Astrocyte (in vitro differentiated cells and primary cell): ENCODE measurements at regions not wholly inside any gene's neighbourhood (a gene's known extent, or its start where the extent isn't known, plus 50 kb on each side); places are given as distances from the start of the nearest gene placed in this dataset.

Experiments used
- DNase-seq: peaks from one replicate; pipeline ENCODE4 v3.0.0-alpha.2; 2010; ENCODE audit warnings: low read depth
- FAIRE-seq: peaks from 2 replicates; lab custom pipeline; 2011; peaks lifted over from hg19 to GRCh38; lab: Jason Lieb, UNC
- H2AFZ ChIP-seq: 2 replicates; pipeline ENCODE4 v1.6.0; 2012; ENCODE audit warnings: low read depth, low read length, inconsistent platforms
- H3K27ac ChIP-seq: 2 replicates; pipeline ENCODE4 v1.5.1; 2011; ENCODE audit warnings: low read depth, low read length, inconsistent platforms
- H3K27me3 ChIP-seq: 2 replicates; pipeline ENCODE4 v1.6.0; 2011; ENCODE audit warnings: low read length, inconsistent platforms; ENCODE audit not compliant: insufficient read depth
- H3K36me3 ChIP-seq: 2 replicates; pipeline ENCODE4 v1.5.1; 2011; ENCODE audit warnings: low read length, inconsistent platforms; ENCODE audit not compliant: insufficient read depth
- H3K4me1 ChIP-seq: 2 replicates; pipeline ENCODE4 v1.5.1; 2011; ENCODE audit warnings: low read length, inconsistent platforms; ENCODE audit not compliant: insufficient read depth
- H3K4me2 ChIP-seq: 2 replicates; pipeline ENCODE4 v1.6.0; 2012; ENCODE audit warnings: low read length, inconsistent platforms
- H3K4me3 ChIP-seq: 2 replicates; pipeline ENCODE4 v1.5.1; 2011; ENCODE audit warnings: low read depth, mild to moderate bottlenecking, low read length, inconsistent platforms; ENCODE audit not compliant: insufficient read depth
- H3K79me2 ChIP-seq: 2 replicates; pipeline ENCODE4 v1.6.0; 2012; ENCODE audit warnings: mild to moderate bottlenecking, low read length, inconsistent platforms; ENCODE audit not compliant: insufficient read depth
- H3K9ac ChIP-seq: 2 replicates; pipeline ENCODE4 v1.6.0; 2012; ENCODE audit warnings: mild to moderate bottlenecking, low read length, inconsistent platforms
- H3K9me3 ChIP-seq: 2 replicates; pipeline ENCODE4 v1.5.1; 2012; ENCODE audit warnings: low read depth, mild to moderate bottlenecking, low read length, inconsistent platforms; ENCODE audit not compliant: insufficient read depth
- H4K20me1 ChIP-seq: 2 replicates; pipeline ENCODE4 v1.6.0; 2012; ENCODE audit warnings: low read length, inconsistent platforms; ENCODE audit not compliant: insufficient read depth
- H3K27ac Mint-ChIP-seq: one replicate; pipeline ENCODE4 v1.8.0; 2021; ENCODE audit warnings: mild to moderate bottlenecking, mixed read lengths; ENCODE audit not compliant: unreplicated experiment
- H3K27me3 Mint-ChIP-seq: one replicate; pipeline ENCODE4 v1.8.0; 2021; ENCODE audit warnings: low read depth, mixed read lengths; ENCODE audit not compliant: unreplicated experiment
- H3K36me3 Mint-ChIP-seq: one replicate; pipeline ENCODE4 v1.8.0; 2021; ENCODE audit warnings: low read depth, mixed read lengths; ENCODE audit not compliant: unreplicated experiment
- H3K4me1 Mint-ChIP-seq: one replicate; pipeline ENCODE4 v1.8.0; 2021; ENCODE audit warnings: low read depth, mixed read lengths; ENCODE audit not compliant: unreplicated experiment
- H3K4me3 Mint-ChIP-seq: one replicate; pipeline ENCODE4 v1.8.0; 2021; ENCODE audit warnings: mild to moderate bottlenecking, moderate library complexity, mixed read lengths; ENCODE audit not compliant: unreplicated experiment
- H3K9me3 Mint-ChIP-seq: one replicate; pipeline ENCODE4 v1.8.0; 2021; ENCODE audit warnings: mild to moderate bottlenecking, mixed read lengths; ENCODE audit not compliant: unreplicated experiment
- EZH2 ChIP-seq: IDR thresholded peaks from 2 replicates; pipeline ENCODE4 v1.6.1; 2012; ENCODE audit warnings: mild to moderate bottlenecking, low read length, inconsistent platforms; ENCODE audit not compliant: insufficient read depth
- TF ChIP-seq, protein P1 (sequence below): IDR thresholded peaks from 2 replicates; pipeline ENCODE4 v1.5.1; 2011; ENCODE audit warnings: low read depth, mild to moderate bottlenecking, inconsistent platforms, low read length, moderate library complexity; ENCODE audit not compliant: insufficient read depth

- Histone ChIP-seq H3K79me2 (no peaks in the 10 kb centered on the region), H3K4me3 (no peak overlapping the region), H3K4me1 (no peaks in the 10 kb centered on the region), H3K9me3 (no peaks in the 10 kb centered on the region), H3K27me3 (no peaks in the 10 kb centered on the region), H2AFZ (no peak overlapping the region), H3K4me2 (no peak overlapping the region), H3K36me3 (no peaks in the 10 kb centered on the region), H4K20me1 (no peaks in the 10 kb centered on the region), H3K9ac (no peak overlapping the region), H3K27ac (no peak overlapping the region)
- Mint-ChIP-seq H3K36me3 (no peaks in the 10 kb centered on the region), H3K4me3 (no peak overlapping the region), H3K4me1 (no peaks in the 10 kb centered on the region), H3K9me3 (no peaks in the 10 kb centered on the region), H3K27me3 (peaks cover 2% of the 10 kb centered on the region), H3K27ac (no peak overlapping the region)
- no peak for DNase-seq
- TF ChIP-seq, protein P1, sequence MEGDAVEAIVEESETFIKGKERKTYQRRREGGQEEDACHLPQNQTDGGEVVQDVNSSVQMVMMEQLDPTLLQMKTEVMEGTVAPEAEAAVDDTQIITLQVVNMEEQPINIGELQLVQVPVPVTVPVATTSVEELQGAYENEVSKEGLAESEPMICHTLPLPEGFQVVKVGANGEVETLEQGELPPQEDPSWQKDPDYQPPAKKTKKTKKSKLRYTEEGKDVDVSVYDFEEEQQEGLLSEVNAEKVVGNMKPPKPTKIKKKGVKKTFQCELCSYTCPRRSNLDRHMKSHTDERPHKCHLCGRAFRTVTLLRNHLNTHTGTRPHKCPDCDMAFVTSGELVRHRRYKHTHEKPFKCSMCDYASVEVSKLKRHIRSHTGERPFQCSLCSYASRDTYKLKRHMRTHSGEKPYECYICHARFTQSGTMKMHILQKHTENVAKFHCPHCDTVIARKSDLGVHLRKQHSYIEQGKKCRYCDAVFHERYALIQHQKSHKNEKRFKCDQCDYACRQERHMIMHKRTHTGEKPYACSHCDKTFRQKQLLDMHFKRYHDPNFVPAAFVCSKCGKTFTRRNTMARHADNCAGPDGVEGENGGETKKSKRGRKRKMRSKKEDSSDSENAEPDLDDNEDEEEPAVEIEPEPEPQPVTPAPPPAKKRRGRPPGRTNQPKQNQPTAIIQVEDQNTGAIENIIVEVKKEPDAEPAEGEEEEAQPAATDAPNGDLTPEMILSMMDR: no peak
- TF ChIP-seq EZH2: no peak
- no peak for FAIRE-seq
These were observed 164.5 kb downstream of the ATPSCKMT start for GRCh38 chr5:10085185-10085584.

- Histone ChIP-seq H3K4me3 (no peak overlapping the region), H3K9ac (no peak overlapping the region), H3K36me3 (no peaks in the 10 kb centered on the region), H3K4me1 (no peaks in the 10 kb centered on the region), H3K27ac (no peak overlapping the region), H3K27me3 (no peaks in the 10 kb centered on the region), H2AFZ (no peak overlapping the region), H4K20me1 (no peaks in the 10 kb centered on the region), H3K79me2 (no peaks in the 10 kb centered on the region), H3K9me3 (no peaks in the 10 kb centered on the region), H3K4me2 (no peak overlapping the region)
- no peak overlapping the region for H3K4me3 Mint-ChIP-seq
- DNase-seq: no peak
- H3K9me3 Mint-ChIP-seq: peaks cover 2% of the 10 kb centered on the region
- FAIRE-seq: no peak
- TF ChIP-seq EZH2: no peak
- TF ChIP-seq, protein P1: no peak
- peaks cover 8% of the 10 kb centered on the region for H3K27me3 Mint-ChIP-seq
- H3K4me1 Mint-ChIP-seq: no peaks in the 10 kb centered on the region
- H3K36me3 Mint-ChIP-seq: no peaks in the 10 kb centered on the region
- H3K27ac Mint-ChIP-seq: no peak overlapping the region
These were observed 168.1 kb downstream of the ATPSCKMT start for GRCh38 chr5:10081584-10081983.

DNA sequence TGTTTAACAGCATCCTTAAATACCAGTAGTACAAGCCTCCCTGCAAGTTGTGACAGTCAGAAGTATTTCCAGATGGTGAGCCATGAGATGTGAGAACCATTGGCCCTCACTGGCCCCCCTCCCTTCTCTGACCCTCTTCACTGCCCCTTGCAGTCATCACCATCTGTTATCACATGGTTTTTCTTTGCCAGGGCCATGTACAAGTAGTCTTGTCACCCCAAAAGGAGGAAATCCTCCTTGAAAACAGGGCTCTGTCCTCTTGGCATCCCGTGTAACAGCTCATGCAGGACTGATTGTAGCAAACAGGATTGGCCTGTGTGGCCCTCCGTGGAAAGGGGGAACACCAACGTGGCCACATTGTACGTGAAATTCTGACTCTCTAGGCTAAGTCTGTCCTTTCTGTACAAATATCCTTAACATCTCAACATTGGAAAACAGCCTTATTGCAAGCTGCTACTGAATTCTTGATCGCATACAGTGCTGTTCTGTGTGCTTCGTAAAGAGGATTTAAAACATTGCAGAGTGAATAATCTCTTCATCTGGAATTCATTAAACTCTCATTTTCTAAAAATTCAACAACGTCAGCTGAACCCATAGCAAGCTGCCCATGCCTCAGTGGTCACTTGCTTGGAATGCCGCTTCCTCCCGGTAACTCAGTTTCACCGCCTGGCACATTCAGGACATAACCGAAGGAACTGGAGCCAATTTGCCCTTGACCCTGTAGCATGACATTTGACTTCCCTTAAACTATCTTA is 171.7 kb downstream of the ATPSCKMT start:
- Mint-ChIP-seq H3K4me3 (no peak overlapping the region), H3K27ac (no peak overlapping the region)
- no peak overlapping the region for H3K9ac ChIP-seq

More for the DNA sequence above, 171.7 kb downstream of the ATPSCKMT start:
- H4K20me1 ChIP-seq: no peaks in the 10 kb centered on the region
- no peaks in the 10 kb centered on the region for H3K4me1 ChIP-seq
- H3K27me3 ChIP-seq: no peaks in the 10 kb centered on the region
- DNase-seq (peak; percentile 22), FAIRE-seq (peak; percentile 56)
- H3K9me3 ChIP-seq: no peaks in the 10 kb centered on the region
- peaks cover 2% of the 10 kb centered on the region for H3K9me3 Mint-ChIP-seq
- H3K79me2 ChIP-seq: no peaks in the 10 kb centered on the region
- no peak overlapping the region for H3K4me2 ChIP-seq
- H3K27me3 Mint-ChIP-seq: peaks cover 21% of the 10 kb centered on the region
- no peaks in the 10 kb centered on the region for H3K4me1 Mint-ChIP-seq
- H3K36me3 Mint-ChIP-seq: no peaks in the 10 kb centered on the region
- no peak overlapping the region for H3K4me3 ChIP-seq
- H3K36me3 ChIP-seq: no peaks in the 10 kb centered on the region
- H3K27ac ChIP-seq: no peak overlapping the region
- TF ChIP-seq, protein P1: no peak
- TF ChIP-seq EZH2: no peak
- H2AFZ ChIP-seq: no peak overlapping the region
